ENCODE measurements at regions not wholly inside any gene's neighbourhood (a gene's known extent, or its start where the extent isn't known, plus 50 kb on each side); places are given as distances from the start of the nearest gene placed in this dataset.

- TF ChIP-seq CTCF (IDR thresholded peaks at IDR 0.05; ENCODE audit: poor library complexity), result no peak
- no peak for TF ChIP-seq EZH2 (IDR thresholded peaks at IDR 0.05; ENCODE audit: borderline replicate concordance)
- TF ChIP-seq EZH2phosphoT487 (IDR thresholded peaks at IDR 0.05; ENCODE audit: low read depth, severe bottlenecking, unreplicated experiment), result no peak
These were observed 141.2 kb upstream of the KCNG1 start for GRCh38 chr20:51163996-51164600.

All from hepatocyte (in vitro differentiated cells).